ENCODE measurements at regions not wholly inside any gene's neighbourhood (a gene's known extent, or its start where the extent isn't known, plus 50 kb on each side); places are given as distances from the start of the nearest gene placed in this dataset.

GRCh38 chr4:23219779-23220408, 527.2 kb downstream of the GBA3 start:
- no peaks in the 10 kb centered on the region for H3K4me1 Mint-ChIP-seq
- H3K27ac Mint-ChIP-seq: no peak overlapping the region
- ATAC-seq (no peak), DNase-seq (ENCODE audit: low spot score in 2 of 2) (no peak)
- H3K36me3 Mint-ChIP-seq: no peaks in the 10 kb centered on the region
- H3K4me3 Mint-ChIP-seq: no peak overlapping the region
- H3K9me3 Mint-ChIP-seq: peaks cover 22% of the 10 kb centered on the region

- no peak overlapping the region for H3K4me3 Mint-ChIP-seq
Measured at GRCh38 chr4:23213198-23213597, 520.5 kb downstream of the GBA3 start.

DNA sequence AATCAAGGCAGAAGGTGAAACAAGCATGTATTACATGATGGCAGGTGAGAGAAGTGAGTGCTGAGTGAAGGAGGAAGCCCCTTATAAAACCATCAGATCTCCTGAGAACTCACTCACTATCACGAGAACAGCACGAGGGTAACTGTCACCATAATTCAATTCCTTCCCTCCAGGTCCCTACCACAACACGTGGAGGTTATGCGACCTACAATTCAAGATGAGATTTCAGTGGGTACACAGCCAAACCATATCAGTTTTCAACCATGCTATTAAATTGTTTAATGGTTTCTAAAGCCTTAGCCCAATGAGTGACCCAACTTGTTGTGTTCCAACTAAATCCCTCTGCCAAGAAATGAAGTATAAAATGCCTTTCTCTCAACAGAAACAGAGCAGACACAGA, 519.8 kb downstream of the GBA3 start:
- no peaks in the 10 kb centered on the region for H3K36me3 Mint-ChIP-seq
- H3K9me3 Mint-ChIP-seq: peaks cover 7% of the 10 kb centered on the region
- no peak overlapping the region for H3K27ac Mint-ChIP-seq
- H3K4me3 Mint-ChIP-seq: no peak overlapping the region
- no peaks in the 10 kb centered on the region for H3K4me1 Mint-ChIP-seq
- no peak for ATAC-seq
- no peak for DNase-seq (ENCODE audit: low spot score in 2 of 2)

More at GRCh38 chr4:23213198-23213597, 520.5 kb downstream of the GBA3 start:
- Mint-ChIP-seq H3K36me3 (no peaks in the 10 kb centered on the region), H3K27ac (no peak overlapping the region), H3K4me1 (no peaks in the 10 kb centered on the region), H3K9me3 (peaks cover 7% of the 10 kb centered on the region)
- ATAC-seq: no peak
- DNase-seq (ENCODE audit: low spot score in 2 of 2): no peak

GRCh38 chr4:23207059-23207458, 514.3 kb downstream of the GBA3 start:
- Mint-ChIP-seq H3K9me3 (peaks cover 17% of the 10 kb centered on the region), H3K36me3 (no peaks in the 10 kb centered on the region), H3K4me3 (no peak overlapping the region), H3K4me1 (no peaks in the 10 kb centered on the region), H3K27ac (no peak overlapping the region)
- DNase-seq (ENCODE audit: low spot score in 2 of 2) (no peak), ATAC-seq (no peak)

- no peak for ATAC-seq
- no peak overlapping the region for H3K27ac Mint-ChIP-seq
- no peaks in the 10 kb centered on the region for H3K4me1 Mint-ChIP-seq
- H3K9me3 Mint-ChIP-seq: peaks cover 32% of the 10 kb centered on the region
- H3K4me3 Mint-ChIP-seq: no peak overlapping the region
- H3K36me3 Mint-ChIP-seq: no peaks in the 10 kb centered on the region
- DNase-seq (ENCODE audit: low spot score in 2 of 2): no peak
Measured at GRCh38 chr4:23202712-23203247, 510.0 kb downstream of the GBA3 start.

DNA sequence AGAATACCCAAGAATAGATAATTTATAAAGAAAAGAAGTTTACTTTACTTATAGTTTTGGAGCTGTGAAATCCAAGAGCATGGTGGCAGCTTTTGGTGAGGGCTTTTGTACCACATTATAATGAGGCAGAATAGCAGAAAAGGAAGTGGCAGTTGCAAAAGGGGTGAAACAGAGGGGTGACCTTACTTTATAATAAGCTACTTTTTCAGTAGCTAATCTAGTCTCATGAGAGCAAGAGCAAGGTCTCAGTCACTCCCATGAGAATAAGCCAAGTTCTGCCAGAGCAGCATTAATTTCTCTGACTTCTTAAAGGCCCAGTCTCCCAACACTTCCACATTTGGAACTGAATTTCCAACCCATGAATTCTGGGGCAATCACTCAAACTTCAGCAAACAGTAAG, 502.0 kb downstream of the GBA3 start:
- no peaks in the 10 kb centered on the region for H3K36me3 Mint-ChIP-seq

GRCh38 chr4:23174179-23174578, 481.4 kb downstream of the GBA3 start:
- no peak for DNase-seq (ENCODE audit: low spot score in 2 of 2)
- Mint-ChIP-seq H3K4me3 (no peak overlapping the region), H3K36me3 (no peaks in the 10 kb centered on the region), H3K4me1 (no peaks in the 10 kb centered on the region), H3K9me3 (peaks cover 27% of the 10 kb centered on the region), H3K27ac (no peak overlapping the region)
- ATAC-seq: no peak

More for the DNA sequence above, 502.0 kb downstream of the GBA3 start:
- DNase-seq (ENCODE audit: low spot score in 2 of 2) (no peak), ATAC-seq (no peak)
- H3K9me3 Mint-ChIP-seq: peaks cover 22% of the 10 kb centered on the region
- H3K27ac Mint-ChIP-seq: no peak overlapping the region
- H3K4me3 Mint-ChIP-seq: no peak overlapping the region
- no peaks in the 10 kb centered on the region for H3K4me1 Mint-ChIP-seq

- Mint-ChIP-seq H3K4me3 (no peak overlapping the region), H3K4me1 (no peaks in the 10 kb centered on the region), H3K36me3 (no peaks in the 10 kb centered on the region), H3K9me3 (peaks cover 27% of the 10 kb centered on the region), H3K27ac (no peak overlapping the region)
- DNase-seq (ENCODE audit: low spot score in 2 of 2) (no peak), ATAC-seq (no peak)
Measured at GRCh38 chr4:23171976-23172375, 479.2 kb downstream of the GBA3 start.

DNA sequence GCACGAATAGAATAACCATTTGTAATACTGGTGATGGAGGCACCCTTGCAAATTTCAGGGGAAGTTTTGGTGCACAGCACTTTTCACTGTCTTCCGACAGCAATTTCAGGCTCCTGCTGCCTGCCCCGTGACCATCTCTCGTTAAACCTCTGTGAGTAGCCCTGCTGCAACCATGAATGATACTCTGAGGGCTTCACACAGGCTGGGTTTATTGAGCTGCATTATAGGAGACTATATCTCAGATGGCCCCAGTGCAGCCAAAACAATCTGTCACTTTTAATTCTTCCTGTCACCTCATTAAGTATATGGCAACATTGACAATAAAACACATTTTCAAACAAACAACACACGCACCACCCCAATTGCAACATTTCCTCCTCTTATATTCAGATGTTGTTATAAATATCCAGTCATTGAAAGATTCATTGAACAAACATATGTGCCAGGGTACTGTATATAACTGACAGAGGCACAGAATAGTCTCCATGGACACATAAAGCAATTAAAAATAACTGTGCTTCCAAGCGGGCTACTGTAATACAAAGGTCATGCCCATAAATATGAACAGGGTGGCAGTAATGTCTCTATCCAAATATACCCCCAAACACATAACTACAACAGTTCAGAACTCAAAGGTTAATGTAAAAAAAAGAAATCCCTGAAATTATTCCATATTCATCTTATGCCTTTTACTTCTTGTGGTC, 477.0 kb downstream of the GBA3 start:
- DNase-seq (ENCODE audit: low spot score in 2 of 2) (no peak), ATAC-seq (no peak)
- Mint-ChIP-seq H3K36me3 (no peaks in the 10 kb centered on the region), H3K27ac (no peak overlapping the region), H3K4me3 (no peak overlapping the region), H3K4me1 (no peaks in the 10 kb centered on the region), H3K9me3 (peaks cover 23% of the 10 kb centered on the region)

- Mint-ChIP-seq H3K4me1 (no peaks in the 10 kb centered on the region), H3K27ac (no peak overlapping the region), H3K4me3 (no peak overlapping the region), H3K36me3 (no peaks in the 10 kb centered on the region), H3K9me3 (peaks cover 14% of the 10 kb centered on the region)
- ATAC-seq (no peak), DNase-seq (ENCODE audit: low spot score in 2 of 2) (no peak)
Measured at GRCh38 chr4:23166919-23167318, 474.2 kb downstream of the GBA3 start.

DNA sequence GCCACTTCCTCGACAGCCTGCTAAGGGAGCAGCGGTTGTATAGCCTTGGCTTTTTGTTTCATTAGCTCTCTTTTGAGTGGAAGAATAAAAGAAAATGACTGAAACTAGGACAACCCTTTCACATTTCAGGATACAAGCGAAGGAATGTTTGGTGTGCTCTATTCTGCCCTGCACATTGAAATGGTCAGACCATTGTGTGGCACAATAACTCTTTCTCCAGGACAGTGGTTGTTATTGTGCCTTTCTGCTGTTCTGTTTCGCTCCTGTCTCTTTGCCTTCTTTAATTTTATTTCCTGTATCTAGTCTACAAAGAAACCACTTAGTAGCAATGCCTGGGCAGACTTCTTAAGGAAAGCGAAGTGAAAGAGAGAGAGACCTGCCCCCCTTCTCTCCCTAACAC, 473.7 kb downstream of the GBA3 start:
- ATAC-seq (no peak), DNase-seq (ENCODE audit: low spot score in 2 of 2) (no peak)
- peaks cover 14% of the 10 kb centered on the region for H3K9me3 Mint-ChIP-seq
- no peaks in the 10 kb centered on the region for H3K36me3 Mint-ChIP-seq
- no peaks in the 10 kb centered on the region for H3K4me1 Mint-ChIP-seq
- H3K27ac Mint-ChIP-seq: no peak overlapping the region
- H3K4me3 Mint-ChIP-seq: no peak overlapping the region

DNA sequence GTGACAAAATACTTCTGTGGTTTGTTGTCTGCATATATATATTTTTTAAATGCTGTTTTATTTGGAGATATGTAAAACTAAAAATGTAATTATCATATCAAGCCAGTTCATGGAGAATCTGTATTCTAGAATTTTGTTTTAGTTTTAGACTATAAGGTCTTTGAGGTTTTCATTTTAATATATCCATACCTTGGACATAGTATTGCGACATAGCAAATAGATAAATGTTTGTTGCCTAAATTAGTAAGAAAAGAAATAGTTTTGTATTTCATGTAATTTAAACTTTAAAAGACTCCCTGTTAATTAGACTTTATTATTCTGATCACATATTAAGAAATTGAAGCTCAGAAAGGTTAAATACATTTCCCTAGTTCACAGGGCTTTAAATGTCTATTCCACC, 472.9 kb downstream of the GBA3 start:
- H3K9me3 Mint-ChIP-seq: peaks cover 16% of the 10 kb centered on the region
- no peaks in the 10 kb centered on the region for H3K4me1 Mint-ChIP-seq
- no peaks in the 10 kb centered on the region for H3K36me3 Mint-ChIP-seq
- H3K4me3 Mint-ChIP-seq: no peak overlapping the region
- DNase-seq (ENCODE audit: low spot score in 2 of 2) (no peak), ATAC-seq (no peak)
- H3K27ac Mint-ChIP-seq: no peak overlapping the region

DNA sequence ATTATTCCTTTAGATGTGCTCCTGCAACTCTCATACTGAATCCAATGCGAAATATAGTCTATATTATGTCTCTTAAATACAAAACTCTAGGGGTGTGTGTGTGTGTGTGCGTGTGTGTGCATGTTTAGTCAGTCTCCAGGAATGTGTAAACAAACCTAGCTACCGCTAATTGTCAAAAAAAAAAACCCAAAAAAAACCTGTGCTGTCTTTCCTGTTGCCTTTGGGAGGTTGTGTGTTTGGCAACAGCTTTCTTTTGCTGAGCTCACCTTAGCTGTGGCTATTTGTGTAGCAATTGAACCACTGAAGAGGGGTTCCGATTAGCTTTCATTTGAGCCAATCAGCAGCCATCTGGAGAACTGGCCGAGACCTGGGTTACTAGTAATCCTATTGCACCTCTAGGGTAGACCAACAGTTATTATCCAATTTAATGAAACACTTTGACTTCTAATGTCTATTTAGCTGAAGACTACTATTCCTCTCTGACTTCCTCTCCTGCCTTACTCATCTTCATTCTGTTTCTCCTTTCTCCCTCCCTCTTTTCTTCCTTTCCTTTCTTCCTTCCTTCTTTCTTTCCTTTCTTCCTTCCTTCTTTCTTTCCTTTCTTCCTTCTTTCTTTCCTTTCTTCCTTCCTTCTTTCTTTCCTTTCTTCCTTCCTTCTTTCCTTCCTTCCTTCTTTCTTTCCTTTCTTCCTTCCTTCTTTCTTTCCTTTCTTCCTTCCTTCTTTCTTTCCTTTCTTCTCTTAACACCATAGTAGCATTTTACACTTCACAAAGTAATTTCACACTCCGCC, 471.1 kb downstream of the GBA3 start:
- Mint-ChIP-seq H3K9me3 (peaks cover 14% of the 10 kb centered on the region), H3K27ac (no peak overlapping the region), H3K4me3 (no peak overlapping the region), H3K36me3 (no peaks in the 10 kb centered on the region), H3K4me1 (no peaks in the 10 kb centered on the region)
- DNase-seq (ENCODE audit: low spot score in 2 of 2): no peak
- no peak for ATAC-seq

GRCh38 chr4:23162275-23162674, 469.5 kb downstream of the GBA3 start:
- no peak for ATAC-seq
- H3K36me3 Mint-ChIP-seq: no peaks in the 10 kb centered on the region
- no peak for DNase-seq (ENCODE audit: low spot score in 2 of 2)
- H3K27ac Mint-ChIP-seq: no peak overlapping the region
- no peak overlapping the region for H3K4me3 Mint-ChIP-seq
- H3K9me3 Mint-ChIP-seq: peaks cover 12% of the 10 kb centered on the region
- H3K4me1 Mint-ChIP-seq: no peaks in the 10 kb centered on the region

- no peak overlapping the region for H3K4me3 Mint-ChIP-seq
- H3K4me1 Mint-ChIP-seq: no peaks in the 10 kb centered on the region
- no peak for ATAC-seq
- no peak overlapping the region for H3K27ac Mint-ChIP-seq
- no peak for DNase-seq (ENCODE audit: low spot score in 2 of 2)
- peaks cover 12% of the 10 kb centered on the region for H3K9me3 Mint-ChIP-seq
- no peaks in the 10 kb centered on the region for H3K36me3 Mint-ChIP-seq
Measured at GRCh38 chr4:23161787-23162186, 469.1 kb downstream of the GBA3 start.
